ENCODE measurements at regions not wholly inside any gene's neighbourhood (a gene's known extent, or its start where the extent isn't known, plus 50 kb on each side); places are given as distances from the start of the nearest gene placed in this dataset.
"Not testable (repeated sequence)": the region's sequence is repeated elsewhere in the genome, so short reads cannot be mapped to it uniquely, and the experiment has no call there.

GRCh38 chr20:48051794-48052474, 266.7 kb upstream of the SULF2 start:
- peak; percentile 47 for DNase-seq (ENCODE audit: low read depth, low spot score)

GRCh38 chr20:48049641-48050040, 264.4 kb upstream of the SULF2 start:
- DNase-seq (ENCODE audit: low read depth, low spot score), result no peak

- no peak for DNase-seq (ENCODE audit: low read depth, low spot score)
Observed at GRCh38 chr20:48049171-48049570, 263.9 kb upstream of the SULF2 start.

GRCh38 chr20:48047447-48047846, 262.2 kb upstream of the SULF2 start:
- DNase-seq (ENCODE audit: low read depth, low spot score), result no peak

GRCh38 chr20:48042628-48043027, 257.3 kb upstream of the SULF2 start:
- DNase-seq (ENCODE audit: low read depth, low spot score), result no peak

- no peak for DNase-seq (ENCODE audit: low read depth, low spot score)
Observed at GRCh38 chr20:48041078-48041780, 255.9 kb upstream of the SULF2 start.

- no peak for DNase-seq (ENCODE audit: low read depth, low spot score)
Observed at GRCh38 chr20:48040491-48040890, 255.2 kb upstream of the SULF2 start.

GRCh38 chr20:48040051-48040450, 254.8 kb upstream of the SULF2 start:
- DNase-seq (ENCODE audit: low read depth, low spot score), result no peak

GRCh38 chr20:48039514-48039913, 254.2 kb upstream of the SULF2 start:
- no peak for DNase-seq (ENCODE audit: low read depth, low spot score)

GRCh38 chr20:48038713-48039112, 253.4 kb upstream of the SULF2 start:
- no peak for DNase-seq (ENCODE audit: low read depth, low spot score)

GRCh38 chr20:48037798-48038197, 252.5 kb upstream of the SULF2 start:
- not testable (repeated sequence) for DNase-seq (ENCODE audit: low read depth, low spot score)

- peak; percentile 22 for DNase-seq (ENCODE audit: low read depth, low spot score)
Observed at GRCh38 chr20:48035961-48036731, 250.9 kb upstream of the SULF2 start.

- no peak for DNase-seq (ENCODE audit: low read depth, low spot score)
Observed at GRCh38 chr20:48034751-48035150, 249.5 kb upstream of the SULF2 start.

GRCh38 chr20:48033005-48033404, 247.7 kb upstream of the SULF2 start:
- not testable (repeated sequence) for DNase-seq (ENCODE audit: low read depth, low spot score)

- DNase-seq (ENCODE audit: low read depth, low spot score), result no peak
Observed at GRCh38 chr20:48031122-48031521, 245.8 kb upstream of the SULF2 start.

GRCh38 chr20:48026981-48027592, 241.8 kb upstream of the SULF2 start:
- DNase-seq (ENCODE audit: low read depth, low spot score), result peak; percentile 17

GRCh38 chr20:48025661-48026060, 240.4 kb upstream of the SULF2 start:
- no peak for DNase-seq (ENCODE audit: low read depth, low spot score)

GRCh38 chr20:48025051-48025515, 239.8 kb upstream of the SULF2 start:
- peak; percentile 76 for DNase-seq (ENCODE audit: low read depth, low spot score)

GRCh38 chr20:48024539-48024938, 239.3 kb upstream of the SULF2 start:
- DNase-seq (ENCODE audit: low read depth, low spot score), result no peak

- DNase-seq (ENCODE audit: low read depth, low spot score), result not testable (repeated sequence)
Observed at GRCh38 chr20:48020696-48021095, 235.4 kb upstream of the SULF2 start.

- no peak for DNase-seq (ENCODE audit: low read depth, low spot score)
Observed at GRCh38 chr20:48019940-48020339, 234.7 kb upstream of the SULF2 start.

GRCh38 chr20:48019496-48019895, 234.2 kb upstream of the SULF2 start:
- DNase-seq (ENCODE audit: low read depth, low spot score), result no peak
